Endodermal cell (in vitro differentiated cells): ENCODE measurements at regions not wholly inside any gene's neighbourhood (a gene's known extent, or its start where the extent isn't known, plus 50 kb on each side); places are given as distances from the start of the nearest gene placed in this dataset.
"Not testable (repeated sequence)": the region's sequence is repeated elsewhere in the genome, so short reads cannot be mapped to it uniquely, and the experiment has no call there.

Source experiments
- DNase-seq: peaks from one replicate; pipeline ENCODE4 v3.0.0-alpha.2; 2017
- H3K27ac ChIP-seq: 2 replicates; pipeline ENCODE4 v1.5.1; 2013; ENCODE audit warnings: mild to moderate bottlenecking, low read depth, low read length, moderate library complexity
- H3K27me3 ChIP-seq: 2 replicates; pipeline ENCODE4 v1.6.1; 2013; ENCODE audit warnings: mild to moderate bottlenecking, low read length, moderate library complexity; ENCODE audit not compliant: insufficient read depth, control insufficient read depth, poor library complexity, severe bottlenecking
- H3K36me3 ChIP-seq: 2 replicates; pipeline ENCODE4 v1.7.0; 2013; ENCODE audit warnings: mild to moderate bottlenecking, low read length, moderate library complexity; ENCODE audit not compliant: control insufficient read depth, insufficient read depth
- H3K4me1 ChIP-seq: one replicate; pipeline ENCODE4 v1.7.0; 2013; ENCODE audit warnings: low read length; ENCODE audit not compliant: control insufficient read depth, insufficient read depth
- H3K4me3 ChIP-seq: 2 replicates; pipeline ENCODE4 v1.5.1; 2013; ENCODE audit warnings: mild to moderate bottlenecking, low read length, moderate library complexity
- H3K9ac ChIP-seq: 2 replicates; pipeline ENCODE4 v1.6.1; 2013; ENCODE audit warnings: mild to moderate bottlenecking, low read length, moderate library complexity; ENCODE audit not compliant: poor library complexity, severe bottlenecking; ENCODE audit errors: extremely low read depth
- H3K9me3 ChIP-seq: 2 replicates; pipeline ENCODE4 v1.6.1; 2013; ENCODE audit warnings: mild to moderate bottlenecking, low read length, moderate library complexity; ENCODE audit not compliant: control insufficient read depth
- H3K27ac Mint-ChIP-seq: 2 replicates; pipeline ENCODE4 v1.8.0; 2020; ENCODE audit warnings: mixed read lengths
- H3K27me3 Mint-ChIP-seq: 2 replicates; pipeline ENCODE4 v1.8.0; 2021; ENCODE audit warnings: mild to moderate bottlenecking, mixed read lengths; ENCODE audit not compliant: insufficient read depth
- H3K36me3 Mint-ChIP-seq: 2 replicates; pipeline ENCODE4 v1.8.0; 2020; ENCODE audit warnings: low read depth, mixed read lengths
- H3K4me1 Mint-ChIP-seq: 2 replicates; pipeline ENCODE4 v1.8.0; 2020; ENCODE audit warnings: mixed read lengths
- H3K4me3 Mint-ChIP-seq: 2 replicates; pipeline ENCODE4 v1.8.0; 2020; ENCODE audit warnings: mild to moderate bottlenecking, moderate library complexity, mixed read lengths
- H3K9me3 Mint-ChIP-seq: 2 replicates; pipeline ENCODE4 v1.8.0; 2020; ENCODE audit warnings: mild to moderate bottlenecking, mixed read lengths
- WGBS, 2 experiments: methylation state at CpG; one replicate each; pipeline versions ENCODE4 v1.1.5 to v1.1.7; 2013; ENCODE audit warnings: missing lambda C conversion rate in 2 of 2, mixed read lengths in 1 of 2; ENCODE audit not compliant: insufficient coverage in 1 of 2, insufficient read length in 1 of 2; 5-methylcytosine and 5-hydroxymethylcytosine counted together
- TF ChIP-seq, protein P1 (sequence below): fragments of 200-600 bp; sonication (generic); conservative IDR thresholded peaks from 2 replicates; pipeline ENCODE4 v1.5.0; 2021; ENCODE audit warnings: antibody characterized with exemption, mild to moderate bottlenecking

DNA sequence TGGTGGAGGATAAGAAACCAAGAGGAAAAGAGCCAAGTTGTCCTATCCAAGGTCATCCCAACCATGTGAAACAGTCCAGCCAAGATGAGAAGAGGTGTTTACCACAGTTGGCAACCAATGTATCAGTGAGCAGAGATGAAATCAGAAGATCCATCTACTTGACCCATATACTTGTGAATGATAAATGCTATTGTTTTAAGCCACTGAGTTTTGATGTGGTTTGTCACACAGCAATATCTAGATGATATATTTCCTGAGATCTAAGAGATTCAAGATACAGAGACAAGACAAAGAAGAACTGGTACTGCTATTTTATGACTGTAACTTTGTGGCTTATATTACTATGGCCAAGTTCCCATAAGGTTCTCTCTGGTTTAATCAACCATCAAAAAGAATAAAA, 721.2 kb downstream of the MAFB start:
- Mint-ChIP-seq H3K4me1 (no peaks in the 10 kb centered on the region), H3K4me3 (no peak overlapping the region), H3K36me3 (no peaks in the 10 kb centered on the region), H3K27me3 (no peaks in the 10 kb centered on the region), H3K27ac (no peak overlapping the region), H3K9me3 (peaks cover 21% of the 10 kb centered on the region)
- TF ChIP-seq, protein P1, sequence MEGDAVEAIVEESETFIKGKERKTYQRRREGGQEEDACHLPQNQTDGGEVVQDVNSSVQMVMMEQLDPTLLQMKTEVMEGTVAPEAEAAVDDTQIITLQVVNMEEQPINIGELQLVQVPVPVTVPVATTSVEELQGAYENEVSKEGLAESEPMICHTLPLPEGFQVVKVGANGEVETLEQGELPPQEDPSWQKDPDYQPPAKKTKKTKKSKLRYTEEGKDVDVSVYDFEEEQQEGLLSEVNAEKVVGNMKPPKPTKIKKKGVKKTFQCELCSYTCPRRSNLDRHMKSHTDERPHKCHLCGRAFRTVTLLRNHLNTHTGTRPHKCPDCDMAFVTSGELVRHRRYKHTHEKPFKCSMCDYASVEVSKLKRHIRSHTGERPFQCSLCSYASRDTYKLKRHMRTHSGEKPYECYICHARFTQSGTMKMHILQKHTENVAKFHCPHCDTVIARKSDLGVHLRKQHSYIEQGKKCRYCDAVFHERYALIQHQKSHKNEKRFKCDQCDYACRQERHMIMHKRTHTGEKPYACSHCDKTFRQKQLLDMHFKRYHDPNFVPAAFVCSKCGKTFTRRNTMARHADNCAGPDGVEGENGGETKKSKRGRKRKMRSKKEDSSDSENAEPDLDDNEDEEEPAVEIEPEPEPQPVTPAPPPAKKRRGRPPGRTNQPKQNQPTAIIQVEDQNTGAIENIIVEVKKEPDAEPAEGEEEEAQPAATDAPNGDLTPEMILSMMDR: no peak
- Histone ChIP-seq H3K9me3 (no peaks in the 10 kb centered on the region), H3K4me3 (no peak overlapping the region), H3K27me3 (no peaks in the 10 kb centered on the region), H3K27ac (no peak overlapping the region), H3K36me3 (no peaks in the 10 kb centered on the region), H3K4me1 (no peaks in the 10 kb centered on the region), H3K9ac (no peak overlapping the region)
- DNase-seq: no peak

DNA sequence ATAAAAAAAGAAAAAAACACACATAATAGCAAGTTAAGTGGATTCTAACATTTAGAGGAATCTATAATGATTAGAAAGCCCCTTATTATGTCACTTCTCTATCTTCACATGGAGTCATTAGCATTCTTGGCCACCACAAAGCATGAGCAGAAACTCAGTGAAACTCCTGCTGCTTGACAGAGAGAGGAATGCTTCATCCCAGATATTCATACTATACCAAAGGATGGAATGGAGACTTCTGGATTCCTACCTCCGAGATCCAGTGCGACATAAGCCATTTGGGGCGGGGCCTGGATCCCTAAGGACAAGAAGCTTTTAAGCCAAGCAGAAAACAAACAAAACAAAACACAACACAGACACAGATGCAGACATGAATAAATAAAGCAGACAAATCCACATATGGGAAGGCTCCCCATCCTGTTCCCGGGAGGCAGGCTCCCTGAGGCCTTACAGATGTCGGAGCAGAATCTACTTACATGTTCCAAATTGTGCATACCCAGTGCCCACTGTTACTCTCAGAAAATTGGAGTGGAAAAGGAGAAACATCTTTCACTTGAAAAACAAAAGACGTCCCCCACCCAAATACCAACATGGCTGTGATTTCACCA, 727.3 kb downstream of the MAFB start:
- H3K4me3 ChIP-seq: no peak overlapping the region
- H3K9me3 ChIP-seq: no peaks in the 10 kb centered on the region
- peak overlapping the region; percentile 66 for H3K27ac Mint-ChIP-seq
- H3K36me3 ChIP-seq: no peaks in the 10 kb centered on the region
- TF ChIP-seq, protein P1: no peak
- H3K4me1 ChIP-seq: no peaks in the 10 kb centered on the region
- H3K9me3 Mint-ChIP-seq: no peaks in the 10 kb centered on the region
- no peaks in the 10 kb centered on the region for H3K36me3 Mint-ChIP-seq
- peaks cover 12% of the 10 kb centered on the region for H3K4me1 Mint-ChIP-seq
- H3K27me3 Mint-ChIP-seq: no peaks in the 10 kb centered on the region
- no peaks in the 10 kb centered on the region for H3K27me3 ChIP-seq
- H3K4me3 Mint-ChIP-seq: no peak overlapping the region
- H3K27ac ChIP-seq: no peak overlapping the region
- no peak for DNase-seq
- no peak overlapping the region for H3K9ac ChIP-seq
- WGBS, 2 experiments: 75 to 85% methylated on average over 2 to 6 of the region's 6 CpGs

DNA sequence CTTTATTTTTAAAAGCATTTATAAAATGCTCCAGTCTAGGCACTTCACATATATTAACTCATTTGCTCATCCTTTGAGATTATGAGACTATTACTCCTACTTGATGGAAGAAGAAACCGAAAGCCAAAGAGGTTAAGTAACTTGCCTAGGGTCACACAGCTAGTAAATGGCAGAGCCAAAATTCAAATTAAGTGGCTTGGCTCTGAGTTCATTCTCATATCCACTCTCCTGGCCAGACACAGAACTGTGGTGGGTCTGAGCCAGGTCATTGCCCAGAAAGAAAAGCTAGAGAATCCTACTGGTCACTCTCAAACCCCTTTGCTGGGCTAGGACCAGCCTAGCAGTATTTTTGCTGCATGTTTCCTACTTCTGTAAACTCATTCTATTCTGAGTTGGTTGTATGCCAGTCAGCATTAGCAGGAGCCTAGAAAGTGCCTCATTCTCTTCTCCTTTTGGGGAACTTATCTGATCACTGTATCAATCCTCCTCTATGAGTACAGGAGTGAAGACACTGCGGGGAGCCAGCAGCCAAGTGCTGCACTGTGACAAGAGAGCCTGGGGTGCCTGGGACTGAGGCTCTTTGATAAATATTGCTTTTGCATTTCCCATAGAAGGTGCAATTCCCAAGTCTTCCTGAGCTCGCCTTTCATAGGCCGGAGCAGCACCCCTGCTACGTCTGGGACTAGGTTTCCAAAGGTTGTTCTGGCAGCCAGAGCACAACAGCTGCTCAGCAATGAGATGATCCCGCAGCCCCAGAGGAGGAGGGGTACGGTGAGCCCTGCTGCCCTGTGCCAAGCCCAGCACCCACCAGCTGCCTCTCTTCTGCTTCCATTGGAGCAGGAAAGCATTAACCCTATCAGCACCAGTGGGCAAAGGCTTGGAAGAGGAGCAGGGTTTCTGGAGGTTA, 728.3 kb downstream of the MAFB start:
- peak; percentile 73 for DNase-seq
- TF ChIP-seq, protein P1: peak; percentile 31
- Histone ChIP-seq H3K9ac (no peak overlapping the region), H3K27ac (no peak overlapping the region), H3K9me3 (no peaks in the 10 kb centered on the region), H3K36me3 (no peaks in the 10 kb centered on the region), H3K4me3 (no peak overlapping the region), H3K4me1 (no peaks in the 10 kb centered on the region), H3K27me3 (no peaks in the 10 kb centered on the region)
- WGBS, 2 experiments: 64 to 67% methylated on average over 7 of the region's 7 CpGs
- Mint-ChIP-seq H3K27ac (no peak overlapping the region), H3K27me3 (no peaks in the 10 kb centered on the region), H3K36me3 (no peaks in the 10 kb centered on the region), H3K4me3 (no peak overlapping the region), H3K9me3 (no peaks in the 10 kb centered on the region), H3K4me1 (peaks cover 12% of the 10 kb centered on the region)

DNA sequence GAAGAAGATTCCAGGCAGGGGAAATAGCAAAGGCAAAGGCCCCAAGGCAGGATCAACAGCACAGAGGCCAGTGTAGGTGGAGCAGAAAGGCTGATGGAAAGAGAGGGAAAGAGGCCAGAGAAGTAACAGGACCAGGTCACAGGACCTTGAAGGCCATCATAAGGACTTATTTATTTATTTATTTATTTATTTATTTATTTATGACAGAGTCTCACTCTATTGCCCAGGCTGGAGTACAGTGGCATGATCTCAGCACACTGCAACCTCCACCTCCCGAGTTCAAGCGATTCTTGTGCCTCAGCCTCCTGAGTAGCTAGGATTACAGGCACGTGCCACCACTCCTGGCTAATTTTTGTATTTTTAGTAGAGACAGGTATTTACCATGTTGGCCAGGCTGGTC, 731.1 kb downstream of the MAFB start:
- 87 to 97% methylated on average over 3 of the region's 3 CpGs for WGBS, 2 experiments
- not testable (repeated sequence) for H3K9me3 ChIP-seq, H3K4me1 ChIP-seq, H3K27ac ChIP-seq, H3K4me3 ChIP-seq, H3K36me3 ChIP-seq, H3K27me3 Mint-ChIP-seq, H3K9me3 Mint-ChIP-seq, H3K36me3 Mint-ChIP-seq, H3K9ac ChIP-seq, H3K27ac Mint-ChIP-seq, H3K4me3 Mint-ChIP-seq, H3K27me3 ChIP-seq, DNase-seq
- H3K4me1 Mint-ChIP-seq: peaks cover 12% of the 10 kb centered on the region
